Stimulated activated CD8-positive, alpha-beta memory T cell treated with anti-CD3 and anti-CD28 coated beads, Interleukin-15, amount 100 ng/mL, for 1 hour (primary cell): ENCODE measurements at regions not wholly inside any gene's neighbourhood (a gene's known extent, or its start where the extent isn't known, plus 50 kb on each side); places are given as distances from the start of the nearest gene placed in this dataset.
"Not testable (repeated sequence)": the region's sequence is repeated elsewhere in the genome, so short reads cannot be mapped to it uniquely, and the experiment has no call there.

Source experiments
- DNase-seq: peaks from one replicate; pipeline ENCODE4 v3.0.0-alpha.2; 2020; ENCODE audit warnings: low read depth

DNA sequence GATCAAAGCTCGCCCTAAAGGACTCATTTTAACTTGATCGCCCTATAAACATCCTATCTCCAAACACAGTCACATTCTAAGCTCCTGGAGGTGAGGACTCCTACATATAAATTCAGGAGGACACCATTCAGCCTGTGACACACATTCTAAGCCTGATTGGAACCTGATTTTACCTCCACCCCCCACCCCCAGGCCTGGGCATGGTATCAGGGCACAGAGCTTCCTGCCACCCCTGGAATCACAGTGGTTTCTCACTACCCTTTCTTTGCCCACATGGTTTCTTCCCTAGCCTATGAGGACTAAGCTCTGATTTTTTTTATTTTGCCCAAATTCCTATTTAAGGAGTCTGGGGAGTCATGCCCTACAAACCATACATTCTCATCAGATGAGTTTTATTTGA lies 428.1 kb upstream of the ID2 start:
- no peak for DNase-seq

- not testable (repeated sequence) for DNase-seq
Measured at GRCh38 chr2:8254214-8254613, 427.6 kb upstream of the ID2 start.

GRCh38 chr2:8254791-8255447 lies 426.9 kb upstream of the ID2 start:
- DNase-seq: no peak

DNA sequence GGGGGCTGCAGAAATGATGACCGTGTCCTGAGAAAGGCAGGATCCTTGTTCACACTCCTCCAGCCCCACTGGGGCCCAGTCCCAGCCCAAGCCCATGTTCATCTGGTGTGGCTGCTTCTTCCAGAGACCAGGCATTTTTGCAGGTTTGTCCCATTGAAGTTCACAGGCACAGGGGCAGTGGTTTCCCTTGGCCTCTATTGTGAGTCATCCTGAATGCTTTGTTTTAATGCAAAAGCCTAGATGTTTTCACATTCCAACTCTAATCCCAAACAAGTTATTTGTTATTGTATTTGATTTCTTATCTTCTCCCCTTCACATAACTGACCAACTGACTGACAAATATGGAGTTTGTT lies 426.4 kb upstream of the ID2 start:
- DNase-seq: no peak

- no peak for DNase-seq
Measured at GRCh38 chr2:8256905-8257304, 425.0 kb upstream of the ID2 start.

- no peak for DNase-seq
Measured at GRCh38 chr2:8257502-8257901, 424.4 kb upstream of the ID2 start.

DNA sequence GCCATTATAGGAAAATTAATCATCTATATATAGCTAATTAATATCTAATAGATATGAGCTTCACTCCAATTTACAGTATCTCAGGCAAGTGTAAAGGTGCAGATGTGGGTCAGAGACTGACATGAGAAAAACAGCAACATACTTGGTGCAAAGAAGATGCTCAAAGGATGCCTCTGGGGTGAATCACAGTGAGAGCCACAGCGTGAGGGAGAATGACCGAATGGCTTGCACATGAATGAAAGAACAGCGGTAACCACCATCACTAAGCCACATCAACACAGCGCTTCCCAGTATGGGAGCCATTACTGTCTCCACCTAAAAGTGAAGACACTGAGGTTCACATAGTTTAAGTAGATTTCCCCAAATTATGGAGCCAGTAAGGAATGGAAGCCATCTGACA lies 423.4 kb upstream of the ID2 start:
- no peak for DNase-seq

DNA sequence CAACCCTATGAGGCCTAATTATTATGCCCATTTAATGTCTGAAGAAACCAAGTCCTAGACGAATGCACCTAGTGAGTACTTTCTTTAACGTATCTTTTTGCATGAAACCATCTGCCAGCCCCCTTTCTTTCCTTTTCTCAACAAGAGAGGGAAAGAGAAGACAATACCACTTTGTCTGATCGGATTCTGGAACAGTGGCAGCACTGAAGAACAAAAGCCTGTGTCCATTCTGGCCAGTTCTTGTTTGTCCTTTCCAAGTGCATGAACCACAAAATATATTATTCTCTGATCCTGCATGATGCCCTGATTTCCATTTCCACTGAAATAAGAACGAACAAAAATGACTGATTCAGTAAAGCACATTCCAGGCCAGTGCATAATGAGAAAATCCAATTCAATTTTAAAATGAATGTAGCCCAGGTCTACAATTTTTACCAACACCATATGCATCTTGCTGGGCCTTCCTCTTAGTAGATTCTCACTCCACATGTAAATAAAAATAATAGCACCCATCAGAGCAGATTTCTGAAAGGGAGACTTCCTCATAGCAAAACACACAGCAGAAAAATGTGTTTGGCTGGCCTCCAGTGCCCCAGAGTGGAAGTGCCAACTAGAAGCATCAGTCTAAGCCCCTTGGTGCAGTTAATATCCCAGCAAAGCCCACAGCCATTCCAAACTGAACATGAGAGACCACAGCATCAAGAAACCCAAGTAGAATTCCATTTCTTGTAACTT lies 422.6 kb upstream of the ID2 start:
- DNase-seq: no peak

- no peak for DNase-seq
Measured at GRCh38 chr2:8259841-8260178, 422.0 kb upstream of the ID2 start.

DNA sequence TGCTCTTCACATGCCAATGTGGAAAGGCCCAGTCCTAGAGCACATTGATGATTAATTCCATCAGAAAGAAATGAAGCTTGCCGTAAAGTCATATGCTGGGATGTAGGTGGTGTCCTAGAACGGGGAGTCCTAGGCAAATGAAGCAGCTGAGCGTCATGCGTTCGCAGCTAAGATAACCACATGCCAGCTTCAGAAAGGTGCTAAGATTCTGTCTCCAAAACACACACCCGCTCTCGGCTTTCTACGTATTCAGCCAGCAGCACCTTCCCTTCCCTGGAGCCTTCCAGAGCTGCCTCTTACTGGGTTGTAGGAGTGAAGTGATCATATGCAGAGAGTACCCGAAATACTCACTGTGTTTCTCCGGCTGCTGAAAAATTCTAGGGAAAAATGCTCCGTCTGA lies 421.6 kb upstream of the ID2 start:
- DNase-seq: no peak

DNA sequence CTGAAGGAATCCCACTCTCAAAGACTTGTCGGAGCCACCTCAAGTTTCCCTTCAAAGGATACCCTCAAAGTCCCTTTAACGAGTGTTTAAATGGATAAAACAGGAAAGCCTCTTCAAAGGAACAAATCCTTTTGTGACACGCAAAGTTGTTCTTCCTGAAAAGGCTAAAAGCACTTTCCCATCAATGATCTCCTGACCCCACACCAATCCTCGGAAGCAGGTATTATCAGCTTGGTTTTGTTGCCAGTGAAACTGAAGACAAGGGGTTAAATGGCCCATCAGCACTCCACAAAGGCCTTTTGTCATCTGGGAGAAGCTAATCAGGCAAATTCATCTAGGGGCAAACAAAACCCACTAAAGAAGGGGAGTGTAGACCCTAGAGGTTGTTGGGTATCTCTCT lies 418.0 kb upstream of the ID2 start:
- DNase-seq: no peak

- DNase-seq: no peak
Measured at GRCh38 chr2:8264981-8265380, 416.9 kb upstream of the ID2 start.

- DNase-seq: no peak
Measured at GRCh38 chr2:8265476-8266226, 416.2 kb upstream of the ID2 start.

DNA sequence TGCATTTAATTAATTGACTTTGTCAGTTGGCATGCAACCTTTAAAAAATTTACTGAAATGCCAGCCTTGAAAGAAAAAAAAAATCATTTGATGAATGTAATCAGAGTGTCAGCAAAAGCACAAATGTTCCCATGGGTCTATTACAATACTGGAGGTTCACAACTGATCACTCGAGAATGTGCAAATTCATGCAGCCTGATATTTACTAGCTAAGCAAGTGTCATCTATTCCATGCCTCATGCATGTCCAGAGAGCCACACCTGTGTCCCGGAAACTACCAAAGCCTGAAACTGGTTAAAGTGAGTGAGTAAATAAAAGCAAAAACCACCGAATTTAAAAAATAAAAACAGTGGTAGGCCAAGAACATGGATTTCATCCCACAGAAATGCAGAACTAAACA lies 415.3 kb upstream of the ID2 start:
- no peak for DNase-seq

DNA sequence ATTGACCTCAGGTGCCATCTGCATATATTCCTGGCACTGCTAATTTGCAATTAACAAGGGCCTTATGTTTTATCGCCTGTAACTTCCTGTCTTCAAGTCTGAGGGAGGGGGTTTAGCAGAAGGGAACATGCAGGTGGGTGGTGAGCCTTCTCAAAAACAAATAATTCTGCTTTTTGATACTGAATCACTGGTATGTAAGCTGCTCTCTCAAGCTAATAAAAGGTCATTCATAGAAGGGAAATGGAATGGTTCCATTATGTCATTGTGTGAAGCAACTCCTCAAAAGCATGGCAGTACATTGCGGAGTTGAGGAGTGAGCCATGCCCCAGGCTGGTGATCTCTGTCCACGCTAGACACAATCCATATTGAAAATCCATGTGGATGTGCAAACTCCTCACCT lies 414.8 kb upstream of the ID2 start:
- no peak for DNase-seq

GRCh38 chr2:8267721-8268120 lies 414.1 kb upstream of the ID2 start:
- no peak for DNase-seq

GRCh38 chr2:8268172-8268783 lies 413.6 kb upstream of the ID2 start:
- DNase-seq: no peak

DNA sequence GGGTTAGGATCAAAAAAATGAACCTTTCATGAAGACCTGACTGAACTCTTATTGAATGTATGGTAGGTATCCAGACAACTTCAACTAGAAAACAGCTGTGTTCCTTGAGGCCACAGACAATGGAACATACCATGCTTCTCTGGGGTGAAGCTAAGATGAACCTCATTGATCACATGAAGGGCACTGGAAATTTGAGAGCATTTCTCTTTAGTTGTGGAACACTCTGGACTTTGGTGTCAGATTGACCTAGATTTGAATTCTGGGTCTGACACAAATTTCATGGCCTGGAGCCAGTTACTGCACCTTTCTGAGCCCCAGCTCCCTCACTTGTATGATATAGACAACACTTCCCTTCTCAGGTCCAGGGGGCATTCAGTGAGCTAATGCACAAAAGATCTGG lies 411.2 kb upstream of the ID2 start:
- DNase-seq: no peak

- DNase-seq: no peak
Measured at GRCh38 chr2:8271461-8271860, 410.4 kb upstream of the ID2 start.

DNA sequence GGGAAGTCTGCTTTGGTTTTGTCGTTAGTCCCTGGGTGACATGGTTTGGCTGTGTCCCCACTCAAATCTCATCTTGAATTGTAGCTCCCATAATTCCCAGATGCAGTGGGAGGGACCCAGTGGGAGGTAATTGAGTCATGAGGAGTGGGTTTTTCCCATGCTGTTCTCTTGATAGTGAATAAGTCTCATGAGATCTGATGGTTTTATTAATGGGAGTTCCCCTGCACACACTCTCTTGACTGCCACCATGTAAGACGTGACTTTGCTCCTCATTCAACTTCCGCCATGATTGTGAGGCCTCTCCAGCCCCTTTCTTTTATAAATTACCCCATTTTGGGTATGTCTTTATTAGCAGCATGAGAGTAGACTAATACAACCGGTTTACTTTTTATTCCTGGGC lies 405.8 kb upstream of the ID2 start:
- no peak for DNase-seq

GRCh38 chr2:8277921-8278571 lies 403.8 kb upstream of the ID2 start:
- no peak for DNase-seq

DNA sequence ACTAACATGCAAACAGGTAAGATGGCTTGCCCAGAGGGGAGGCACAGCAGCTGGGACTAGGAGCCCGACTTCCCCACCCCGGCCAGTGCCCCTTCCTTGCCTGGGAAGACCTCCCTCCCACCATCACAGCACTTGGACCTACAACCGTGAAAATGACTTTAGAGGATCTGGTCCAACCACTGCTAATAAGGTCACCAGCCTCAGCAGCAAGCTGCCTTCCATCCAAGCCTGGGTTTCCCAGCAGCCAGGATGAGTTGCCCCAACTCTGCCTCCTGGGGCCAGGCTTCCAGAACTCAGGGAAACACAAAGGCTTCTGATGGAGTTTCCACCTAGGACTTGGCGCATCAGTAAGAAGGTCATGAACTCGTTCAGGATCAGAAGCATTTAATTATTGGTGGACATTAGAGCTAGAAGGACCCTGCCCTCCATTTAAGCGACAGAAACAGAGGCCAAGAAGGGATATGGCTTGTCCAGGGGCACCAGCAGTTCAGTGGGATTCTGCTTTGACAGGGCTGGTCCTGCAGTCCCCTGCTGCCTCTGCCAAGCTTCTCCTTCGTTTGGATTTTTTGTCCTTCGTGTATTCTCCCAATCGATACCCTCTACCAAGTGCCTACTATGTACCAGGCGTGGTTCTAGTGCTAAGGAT lies 403.0 kb upstream of the ID2 start:
- DNase-seq: no peak
